Nephron progenitor cell (in vitro differentiated cells): ENCODE measurements at regions not wholly inside any gene's neighbourhood (a gene's known extent, or its start where the extent isn't known, plus 50 kb on each side); places are given as distances from the start of the nearest gene placed in this dataset.

Experiments used
- DNase-seq: peaks from one replicate; pipeline ENCODE4 v3.0.0; 2021
- H3K27ac Mint-ChIP-seq: 2 replicates; pipeline ENCODE4 v1.8.0; 2021; ENCODE audit warnings: mild to moderate bottlenecking, moderate library complexity, mixed read lengths
- H3K27me3 Mint-ChIP-seq: 2 replicates; pipeline ENCODE4 v1.8.0; 2021; ENCODE audit warnings: mild to moderate bottlenecking, low read depth, mixed read lengths; ENCODE audit not compliant: poor library complexity
- H3K36me3 Mint-ChIP-seq: 2 replicates; pipeline ENCODE4 v1.8.0; 2021; ENCODE audit warnings: low read depth, mixed read lengths
- H3K4me1 Mint-ChIP-seq: 2 replicates; pipeline ENCODE4 v1.8.0; 2021; ENCODE audit warnings: mixed read lengths
- H3K4me3 Mint-ChIP-seq: 2 replicates; pipeline ENCODE4 v1.8.0; 2021; ENCODE audit warnings: mild to moderate bottlenecking, moderate library complexity, mixed read lengths
- H3K9me3 Mint-ChIP-seq: 2 replicates; pipeline ENCODE4 v1.8.0; 2021; ENCODE audit warnings: mild to moderate bottlenecking, moderate library complexity, mixed read lengths
- TF ChIP-seq, protein P1 (sequence below): fragments of 200-600 bp; sonication (generic); IDR thresholded peaks from 2 replicates; pipeline ENCODE4 v1.5.0; 2021; ENCODE audit warnings: antibody characterized with exemption

DNA sequence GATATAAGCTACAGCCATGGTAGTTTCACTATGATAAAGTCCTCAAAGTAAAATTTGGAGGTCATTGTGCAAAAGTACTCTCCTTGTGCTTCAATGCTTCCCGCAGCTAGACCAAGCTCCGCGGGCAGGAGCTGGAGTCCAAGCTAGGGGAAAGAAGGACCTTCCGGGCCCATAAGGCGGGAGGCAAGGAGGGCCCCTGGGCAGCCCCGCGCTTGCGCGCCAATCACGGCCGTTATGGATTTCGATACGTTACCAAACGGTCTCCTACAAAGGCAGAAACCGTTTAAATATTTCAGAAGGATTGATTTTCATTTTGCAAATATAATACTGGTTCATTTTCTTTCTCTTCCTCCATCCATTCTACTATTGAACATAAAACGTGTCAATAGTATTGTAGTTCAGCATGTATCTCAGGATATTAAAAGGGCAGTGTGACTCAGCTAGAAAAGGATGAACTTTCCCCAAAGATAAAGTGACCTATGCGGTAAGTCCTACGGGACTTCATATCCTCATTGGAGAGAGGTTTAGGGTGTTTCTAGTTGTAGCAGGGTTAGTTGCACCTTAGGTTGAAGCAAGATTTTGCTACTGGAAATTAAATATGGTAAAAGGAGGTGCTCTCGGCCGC, 128.0 kb downstream of the KIF20B start:
- Mint-ChIP-seq H3K27me3 (peaks cover 4% of the 10 kb centered on the region), H3K9me3 (peaks cover 10% of the 10 kb centered on the region), H3K27ac (no peak overlapping the region), H3K4me3 (no peak overlapping the region), H3K4me1 (no peaks in the 10 kb centered on the region), H3K36me3 (no peaks in the 10 kb centered on the region)
- DNase-seq = no peak
- TF ChIP-seq, protein P1, sequence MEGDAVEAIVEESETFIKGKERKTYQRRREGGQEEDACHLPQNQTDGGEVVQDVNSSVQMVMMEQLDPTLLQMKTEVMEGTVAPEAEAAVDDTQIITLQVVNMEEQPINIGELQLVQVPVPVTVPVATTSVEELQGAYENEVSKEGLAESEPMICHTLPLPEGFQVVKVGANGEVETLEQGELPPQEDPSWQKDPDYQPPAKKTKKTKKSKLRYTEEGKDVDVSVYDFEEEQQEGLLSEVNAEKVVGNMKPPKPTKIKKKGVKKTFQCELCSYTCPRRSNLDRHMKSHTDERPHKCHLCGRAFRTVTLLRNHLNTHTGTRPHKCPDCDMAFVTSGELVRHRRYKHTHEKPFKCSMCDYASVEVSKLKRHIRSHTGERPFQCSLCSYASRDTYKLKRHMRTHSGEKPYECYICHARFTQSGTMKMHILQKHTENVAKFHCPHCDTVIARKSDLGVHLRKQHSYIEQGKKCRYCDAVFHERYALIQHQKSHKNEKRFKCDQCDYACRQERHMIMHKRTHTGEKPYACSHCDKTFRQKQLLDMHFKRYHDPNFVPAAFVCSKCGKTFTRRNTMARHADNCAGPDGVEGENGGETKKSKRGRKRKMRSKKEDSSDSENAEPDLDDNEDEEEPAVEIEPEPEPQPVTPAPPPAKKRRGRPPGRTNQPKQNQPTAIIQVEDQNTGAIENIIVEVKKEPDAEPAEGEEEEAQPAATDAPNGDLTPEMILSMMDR = no peak

DNA sequence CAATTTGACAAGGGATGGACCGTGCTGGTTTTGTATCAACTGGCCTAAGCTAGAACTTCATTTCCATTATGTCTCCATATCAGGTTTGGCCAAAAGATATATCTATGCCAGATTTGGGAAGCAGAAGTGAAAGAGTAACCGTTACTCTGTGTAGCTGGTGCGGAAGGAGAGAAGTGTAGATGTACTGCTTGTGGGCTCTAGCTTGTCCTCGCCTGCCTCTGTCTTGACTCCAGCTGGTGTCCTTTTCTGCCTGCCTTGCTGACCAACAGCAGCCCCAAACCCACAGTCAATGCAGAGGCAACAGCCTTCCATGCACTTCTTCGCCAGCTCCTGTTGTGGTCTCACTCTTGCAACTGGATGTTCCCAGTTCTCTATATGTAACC, 128.5 kb downstream of the KIF20B start:
- Mint-ChIP-seq H3K9me3 (peaks cover 10% of the 10 kb centered on the region), H3K27ac (no peak overlapping the region), H3K4me3 (no peak overlapping the region), H3K4me1 (no peaks in the 10 kb centered on the region), H3K36me3 (no peaks in the 10 kb centered on the region), H3K27me3 (peaks cover 4% of the 10 kb centered on the region)
- TF ChIP-seq, protein P1 = no peak
- no peak for DNase-seq

DNA sequence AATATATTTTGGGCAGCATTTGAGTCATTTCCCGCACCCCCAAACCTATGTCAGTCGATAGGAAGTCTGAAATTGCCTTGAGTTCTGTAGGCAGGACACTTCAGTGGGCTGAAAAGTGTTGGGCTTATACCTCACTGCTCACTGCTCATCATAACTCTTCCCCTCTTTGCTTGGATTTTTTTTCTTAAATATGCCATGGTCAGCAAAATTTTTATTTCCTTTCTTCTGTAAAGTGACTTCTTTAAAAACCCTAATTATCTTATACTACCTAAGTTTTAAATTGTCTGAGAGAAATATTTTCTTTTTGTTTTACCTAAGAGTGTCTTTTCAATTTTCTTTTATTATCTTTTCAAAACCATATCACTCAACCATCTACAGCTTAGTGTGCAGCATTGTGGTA, 129.2 kb downstream of the KIF20B start:
- DNase-seq = no peak
- peaks cover 4% of the 10 kb centered on the region for H3K27me3 Mint-ChIP-seq
- no peaks in the 10 kb centered on the region for H3K4me1 Mint-ChIP-seq
- no peaks in the 10 kb centered on the region for H3K36me3 Mint-ChIP-seq
- no peak overlapping the region for H3K27ac Mint-ChIP-seq
- no peak overlapping the region for H3K4me3 Mint-ChIP-seq
- TF ChIP-seq, protein P1 = no peak
- peaks cover 10% of the 10 kb centered on the region for H3K9me3 Mint-ChIP-seq

DNA sequence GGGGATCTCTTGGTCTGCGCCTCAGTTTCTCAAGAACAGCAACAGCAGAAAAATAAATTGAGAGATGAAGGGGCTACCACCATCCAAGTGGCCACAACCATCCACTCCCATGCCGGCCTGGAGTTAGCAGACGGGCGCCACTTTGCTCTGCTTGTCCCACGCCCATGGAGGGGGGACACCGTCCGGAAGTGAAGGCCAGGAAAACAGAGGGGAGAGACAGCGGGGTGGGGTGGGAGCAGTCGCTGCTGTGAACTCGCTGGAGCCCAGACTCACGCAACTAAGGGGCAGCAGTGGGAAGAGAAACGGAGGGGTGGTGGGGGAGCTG, 135.4 kb downstream of the KIF20B start:
- peaks cover 6% of the 10 kb centered on the region for H3K9me3 Mint-ChIP-seq
- no peaks in the 10 kb centered on the region for H3K4me1 Mint-ChIP-seq
- no peaks in the 10 kb centered on the region for H3K27me3 Mint-ChIP-seq
- no peaks in the 10 kb centered on the region for H3K36me3 Mint-ChIP-seq
- TF ChIP-seq, protein P1 = no peak
- H3K27ac Mint-ChIP-seq = no peak overlapping the region
- no peak for DNase-seq
- H3K4me3 Mint-ChIP-seq = no peak overlapping the region

DNA sequence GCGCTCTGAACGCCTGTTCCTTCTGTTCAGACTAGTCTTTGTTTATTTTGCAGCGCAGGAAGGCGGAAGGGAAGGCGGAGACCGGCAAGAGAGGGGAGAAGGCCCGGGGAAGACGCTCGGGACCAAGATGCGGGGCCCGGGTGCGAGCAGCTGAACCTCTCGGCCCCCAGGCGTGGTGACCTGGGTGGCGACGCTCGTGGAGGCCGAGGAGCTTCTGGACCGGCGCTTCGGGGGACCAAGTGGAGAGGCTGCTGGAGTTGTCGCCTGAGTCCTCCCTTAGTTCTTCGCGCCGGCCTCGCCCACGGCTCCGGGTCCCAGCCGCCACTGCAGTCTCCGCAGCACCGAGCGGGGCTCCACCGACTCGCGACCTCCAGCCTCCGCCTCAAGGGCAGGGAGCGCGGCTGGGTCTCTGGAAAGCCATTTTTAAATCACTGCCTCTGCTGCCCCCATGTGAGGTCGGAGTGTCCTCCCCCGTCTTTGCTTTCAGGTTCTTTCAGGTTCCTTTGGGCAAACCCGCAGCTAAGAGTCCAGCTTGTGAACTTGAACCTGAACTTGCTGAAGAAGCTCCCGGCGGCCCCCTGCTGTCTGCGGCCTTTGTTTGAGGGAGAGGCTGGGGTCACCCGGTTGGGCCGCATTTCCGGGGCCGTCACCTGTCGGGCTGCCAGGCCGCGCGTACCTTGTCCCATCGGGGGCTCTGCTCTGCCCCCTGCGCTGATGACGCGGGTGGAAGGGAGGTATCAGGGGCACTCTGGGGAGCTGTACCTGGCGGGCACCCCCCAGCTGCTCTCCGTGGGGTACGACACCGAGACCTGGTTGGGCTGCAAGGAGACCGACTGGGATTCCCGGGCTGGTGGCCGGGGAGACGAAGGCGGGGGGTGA, 136.0 kb downstream of the KIF20B start:
- Mint-ChIP-seq H3K27me3 (no peaks in the 10 kb centered on the region), H3K27ac (no peak overlapping the region), H3K36me3 (no peaks in the 10 kb centered on the region), H3K9me3 (peaks cover 6% of the 10 kb centered on the region), H3K4me1 (no peaks in the 10 kb centered on the region), H3K4me3 (no peak overlapping the region)
- no peak for DNase-seq
- TF ChIP-seq, protein P1 = no peak
